Panc1 (cell line): ENCODE measurements at regions not wholly inside any gene's neighbourhood (a gene's known extent, or its start where the extent isn't known, plus 50 kb on each side); places are given as distances from the start of the nearest gene placed in this dataset.

Source experiments
- POLR2AphosphoS5 ChIP-seq: IDR thresholded peaks from 2 replicates; pipeline ENCODE4 v1.6.1; 2012; ENCODE audit warnings: mild to moderate bottlenecking, low read depth, low read length, moderate library complexity
- TF ChIP-seq, protein P1 (sequence below): fragments of 450-650 bp; IDR thresholded peaks from 2 replicates; pipeline ENCODE4 v1.5.1; 2017; ENCODE audit warnings: mild to moderate bottlenecking

GRCh38 chr14:80136358-80136757, 74.9 kb downstream of the DIO2 start:
- TF ChIP-seq POLR2AphosphoS5, result no peak
- TF ChIP-seq, protein P1, sequence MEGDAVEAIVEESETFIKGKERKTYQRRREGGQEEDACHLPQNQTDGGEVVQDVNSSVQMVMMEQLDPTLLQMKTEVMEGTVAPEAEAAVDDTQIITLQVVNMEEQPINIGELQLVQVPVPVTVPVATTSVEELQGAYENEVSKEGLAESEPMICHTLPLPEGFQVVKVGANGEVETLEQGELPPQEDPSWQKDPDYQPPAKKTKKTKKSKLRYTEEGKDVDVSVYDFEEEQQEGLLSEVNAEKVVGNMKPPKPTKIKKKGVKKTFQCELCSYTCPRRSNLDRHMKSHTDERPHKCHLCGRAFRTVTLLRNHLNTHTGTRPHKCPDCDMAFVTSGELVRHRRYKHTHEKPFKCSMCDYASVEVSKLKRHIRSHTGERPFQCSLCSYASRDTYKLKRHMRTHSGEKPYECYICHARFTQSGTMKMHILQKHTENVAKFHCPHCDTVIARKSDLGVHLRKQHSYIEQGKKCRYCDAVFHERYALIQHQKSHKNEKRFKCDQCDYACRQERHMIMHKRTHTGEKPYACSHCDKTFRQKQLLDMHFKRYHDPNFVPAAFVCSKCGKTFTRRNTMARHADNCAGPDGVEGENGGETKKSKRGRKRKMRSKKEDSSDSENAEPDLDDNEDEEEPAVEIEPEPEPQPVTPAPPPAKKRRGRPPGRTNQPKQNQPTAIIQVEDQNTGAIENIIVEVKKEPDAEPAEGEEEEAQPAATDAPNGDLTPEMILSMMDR, result no peak
